Gastrocnemius medialis (tissue), 4 donors: ENCODE measurements at regions not wholly inside any gene's neighbourhood (a gene's known extent, or its start where the extent isn't known, plus 50 kb on each side); places are given as distances from the start of the nearest gene placed in this dataset.

Experiments
- ATAC-seq, 2 donors: fragments of 150-250 bp; one replicate each; pipeline ENCODE4 v1.9.1; 2016
- DNase-seq, 2 donors: peaks; one replicate each; pipeline ENCODE4 v3.0.0-alpha.2; 2019
- H3K27ac ChIP-seq, 4 donors: fragments of 200-600 bp; sonication (generic); 1 replicate in 1 of 4; 2 replicates in 3 of 4; pipeline ENCODE4 v1.5.1; 2016 to 2018; ENCODE audit warnings: mild to moderate bottlenecking in 2 of 4, moderate library complexity in 1 of 4
- H3K27me3 ChIP-seq, 3 donors: fragments of 200-600 bp; sonication (generic) in 2 of 3; 1 replicate in 1 of 3; 2 replicates in 2 of 3; pipeline versions ENCODE4 v1.5.1 to v1.6.0; 2016 to 2019; ENCODE audit warnings: mild to moderate bottlenecking in 1 of 3, moderate library complexity in 1 of 3
- H3K36me3 ChIP-seq, 2 donors: fragments of 200-600 bp; sonication (generic) in 1 of 2; one replicate each; pipeline ENCODE4 v1.5.1; 2017 to 2018
- H3K4me1 ChIP-seq, 2 donors: fragments of 200-600 bp; sonication (generic) in 1 of 2; one replicate each; pipeline ENCODE4 v1.5.1; 2016 to 2017; ENCODE audit warnings: mild to moderate bottlenecking in 2 of 2
- H3K4me3 ChIP-seq, 4 donors: fragments of 200-600 bp; sonication (generic) in 3 of 4; 1 replicate in 1 of 4; 2 replicates in 3 of 4; pipeline ENCODE4 v1.5.1; 2016 to 2019; ENCODE audit warnings: mild to moderate bottlenecking in 2 of 4
- H3K9me3 ChIP-seq, 3 donors: fragments of 200-600 bp; sonication (generic) in 2 of 3; 1 replicate in 1 of 3; 2 replicates in 2 of 3; pipeline ENCODE4 v1.5.1; 2016 to 2019
- POLR2A ChIP-seq, 2 donors: fragments of 450-650 bp; IDR thresholded peaks; one replicate each; pipeline ENCODE4 v1.6.1; 2017; ENCODE audit warnings: antibody characterized with exemption in 2 of 2, mild to moderate bottlenecking in 2 of 2, moderate library complexity in 2 of 2
- in situ Hi-C, 4 donors: fragments of 200-750 bp; cut with MboI; loops; one replicate each; pipeline versions ENCODE4 v1.15.0 to v1.8.0; 2017; ENCODE audit warnings: low sequenced_read_pairs in 4 of 4
- intact Hi-C: fragments of 100-400 bp; cut with DNase I; formaldehyde crosslinking; loops from one replicate; pipeline ENCODE4 v1.15.1; 2023; ENCODE audit warnings: low total_unique reads
- TF ChIP-seq, protein P1 (sequence below), 5 experiments: fragments of 450-650 bp in 3 of 5; fragments of 200-600 bp in 2 of 5; sonication (generic) in 2 of 5; IDR thresholded peaks in 4 of 5; conservative IDR thresholded peaks in 1 of 5; 1 replicate in 4 of 5; 2 replicates in 1 of 5; pipeline ENCODE4 v1.5.1; 2016 to 2019; ENCODE audit warnings: antibody characterized with exemption in 5 of 5, mild to moderate bottlenecking in 3 of 5, moderate library complexity in 3 of 5

DNA sequence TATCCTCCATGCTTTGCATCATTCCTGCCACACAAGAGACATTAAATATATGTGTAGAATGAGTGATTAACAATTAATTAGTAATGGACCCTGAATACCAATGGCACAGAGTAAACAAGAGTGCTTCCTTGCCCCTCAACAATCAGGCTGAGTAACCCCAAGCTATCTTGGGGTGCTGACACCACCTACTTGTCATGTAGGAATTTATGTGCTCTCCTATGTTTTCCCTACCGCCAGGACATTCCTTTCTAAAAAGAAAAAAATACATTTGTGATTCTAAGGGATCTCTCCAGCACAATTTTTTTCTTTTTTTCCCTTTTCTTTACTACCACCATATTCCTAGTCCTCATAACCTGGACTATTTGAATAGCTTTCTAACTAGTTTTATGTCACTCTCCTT is 449.1 kb downstream of the MFSD1 start:
- DNase-seq (no peak), ATAC-seq (no peak)
- in situ Hi-C loops (loop anchor here in 3 of 4 donors (10.0 to 25.0 kb wide), 3 partner anchors 406 to 761 kb away; no protein-coding TSS in a partner anchor), intact Hi-C loops (no loop called here)
- Histone ChIP-seq H3K36me3 (no peaks in the 10 kb centered on the region), H3K9me3 (peaks cover 0 to 3% (median 0%) of the 10 kb centered on the region in 3 donors), H3K27me3 (no peaks in the 10 kb centered on the region), H3K27ac (no peak overlapping the region), H3K4me1 (no peaks in the 10 kb centered on the region), H3K4me3 (no peak overlapping the region)
- no peak for TF ChIP-seq POLR2A (IDR thresholded peaks at IDR 0.05)
- TF ChIP-seq, protein P1, sequence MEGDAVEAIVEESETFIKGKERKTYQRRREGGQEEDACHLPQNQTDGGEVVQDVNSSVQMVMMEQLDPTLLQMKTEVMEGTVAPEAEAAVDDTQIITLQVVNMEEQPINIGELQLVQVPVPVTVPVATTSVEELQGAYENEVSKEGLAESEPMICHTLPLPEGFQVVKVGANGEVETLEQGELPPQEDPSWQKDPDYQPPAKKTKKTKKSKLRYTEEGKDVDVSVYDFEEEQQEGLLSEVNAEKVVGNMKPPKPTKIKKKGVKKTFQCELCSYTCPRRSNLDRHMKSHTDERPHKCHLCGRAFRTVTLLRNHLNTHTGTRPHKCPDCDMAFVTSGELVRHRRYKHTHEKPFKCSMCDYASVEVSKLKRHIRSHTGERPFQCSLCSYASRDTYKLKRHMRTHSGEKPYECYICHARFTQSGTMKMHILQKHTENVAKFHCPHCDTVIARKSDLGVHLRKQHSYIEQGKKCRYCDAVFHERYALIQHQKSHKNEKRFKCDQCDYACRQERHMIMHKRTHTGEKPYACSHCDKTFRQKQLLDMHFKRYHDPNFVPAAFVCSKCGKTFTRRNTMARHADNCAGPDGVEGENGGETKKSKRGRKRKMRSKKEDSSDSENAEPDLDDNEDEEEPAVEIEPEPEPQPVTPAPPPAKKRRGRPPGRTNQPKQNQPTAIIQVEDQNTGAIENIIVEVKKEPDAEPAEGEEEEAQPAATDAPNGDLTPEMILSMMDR (IDR thresholded peaks at IDR 0.05 in 4 of 5, conservative IDR thresholded peaks at IDR 0.05 in 1 of 5), result no peak

DNA sequence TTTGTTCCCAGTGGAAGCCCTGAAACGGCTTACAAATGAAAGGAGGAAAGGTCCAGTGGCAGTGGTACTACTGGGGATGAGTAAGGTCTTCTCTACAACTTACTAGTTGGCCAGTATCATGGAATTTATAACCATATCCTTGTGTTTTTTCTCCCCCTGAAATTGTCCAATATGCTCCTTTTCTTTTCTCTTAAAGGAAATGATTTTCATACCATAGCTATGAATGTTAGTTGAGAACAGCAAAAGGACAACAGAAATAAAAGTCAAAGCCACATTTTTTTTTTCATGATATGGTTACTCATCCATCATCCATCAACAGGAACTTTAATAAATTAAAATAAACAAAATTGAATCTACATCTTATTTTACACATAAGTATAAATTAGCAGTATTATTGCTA is 450.4 kb downstream of the MFSD1 start:
- no peak for ATAC-seq
- no peaks in the 10 kb centered on the region for H3K36me3 ChIP-seq
- DNase-seq, result no peak
- no peaks in the 10 kb centered on the region for H3K27me3 ChIP-seq
- H3K27ac ChIP-seq, result no peak overlapping the region
- in situ Hi-C loops (loop anchor here in 3 of 4 donors (10.0 to 25.0 kb wide), 3 partner anchors 407 to 760 kb away; no protein-coding TSS in a partner anchor), intact Hi-C loops (no loop called here)
- H3K9me3 ChIP-seq, result peaks cover 0 to 3% (median 0%) of the 10 kb centered on the region in 3 donors
- H3K4me3 ChIP-seq, result no peak overlapping the region
- TF ChIP-seq, protein P1 (IDR thresholded peaks at IDR 0.05 in 4 of 5, conservative IDR thresholded peaks at IDR 0.05 in 1 of 5), result no peak
- no peak for TF ChIP-seq POLR2A (IDR thresholded peaks at IDR 0.05)
- no peaks in the 10 kb centered on the region for H3K4me1 ChIP-seq

DNA sequence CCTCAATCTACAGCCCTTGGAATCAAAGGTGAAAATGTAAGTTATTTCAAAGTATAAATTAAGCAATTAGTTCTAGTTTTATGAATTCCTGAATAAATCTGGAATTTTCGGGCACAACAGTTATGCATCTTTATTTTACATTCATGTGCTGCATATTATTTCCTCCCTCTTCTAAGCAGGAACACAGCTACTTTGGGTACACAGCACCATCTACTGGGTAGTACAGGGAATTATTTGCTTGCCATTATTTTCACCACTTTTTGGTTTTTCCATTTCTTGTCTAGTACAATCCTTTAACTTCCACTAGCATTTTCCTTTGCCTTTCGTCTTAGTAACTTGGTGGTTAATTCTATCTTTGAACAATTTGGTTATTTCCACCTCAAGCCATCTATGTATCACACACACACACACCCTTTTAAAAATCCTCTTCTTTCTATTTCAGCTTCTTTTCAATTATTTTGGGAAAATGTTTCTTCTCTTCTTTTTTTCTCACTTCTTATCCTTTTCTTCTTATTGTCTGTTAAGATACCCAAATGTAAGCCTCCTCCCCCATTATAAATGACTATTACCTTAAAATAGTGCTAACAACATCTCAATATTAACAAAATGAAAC is 451.0 kb downstream of the MFSD1 start:
- no peaks in the 10 kb centered on the region for H3K27me3 ChIP-seq
- in situ Hi-C loops, result loop anchor here in 3 of 4 donors (10.0 to 25.0 kb wide), 3 partner anchors 408 to 759 kb away; no protein-coding TSS in a partner anchor
- H3K27ac ChIP-seq, result no peak overlapping the region
- no peaks in the 10 kb centered on the region for H3K36me3 ChIP-seq
- peaks cover 0 to 3% (median 0%) of the 10 kb centered on the region in 3 donors for H3K9me3 ChIP-seq
- no peaks in the 10 kb centered on the region for H3K4me1 ChIP-seq
- TF ChIP-seq, protein P1 (IDR thresholded peaks at IDR 0.05 in 4 of 5, conservative IDR thresholded peaks at IDR 0.05 in 1 of 5), result no peak
- no peak for TF ChIP-seq POLR2A (IDR thresholded peaks at IDR 0.05)
- ATAC-seq, result no peak
- H3K4me3 ChIP-seq, result no peak overlapping the region
- intact Hi-C loops, result no loop called here
- no peak for DNase-seq

DNA sequence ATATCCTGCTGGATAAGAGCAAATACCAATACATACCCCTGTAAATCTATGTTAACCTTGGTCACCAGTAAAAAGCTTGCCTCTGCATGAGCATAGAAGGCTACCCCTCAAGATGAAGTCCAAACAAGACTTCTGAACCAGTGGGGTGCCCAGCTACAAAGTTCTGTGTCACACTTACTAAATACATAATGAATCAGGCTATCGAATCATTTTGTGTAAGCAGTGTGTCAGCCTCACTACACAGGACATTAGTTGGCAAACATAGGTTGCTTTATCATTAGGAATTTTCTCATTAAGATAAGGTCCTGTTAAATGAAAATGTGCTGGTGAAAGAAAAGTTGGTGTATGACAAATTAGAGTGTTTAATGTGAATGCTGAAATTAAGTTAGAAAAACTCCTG is 452.0 kb downstream of the MFSD1 start:
- Histone ChIP-seq H3K4me1 (no peaks in the 10 kb centered on the region), H3K4me3 (no peak overlapping the region), H3K9me3 (peaks cover 0 to 3% (median 0%) of the 10 kb centered on the region in 3 donors), H3K36me3 (no peaks in the 10 kb centered on the region), H3K27ac (no peak overlapping the region), H3K27me3 (no peaks in the 10 kb centered on the region)
- no peak for ATAC-seq
- no peak for TF ChIP-seq POLR2A (IDR thresholded peaks at IDR 0.05)
- TF ChIP-seq, protein P1 (IDR thresholded peaks at IDR 0.05 in 4 of 5, conservative IDR thresholded peaks at IDR 0.05 in 1 of 5), result no peak
- in situ Hi-C loops, result loop anchor here in 3 of 4 donors (10.0 to 25.0 kb wide), 3 partner anchors 409 to 758 kb away; no protein-coding TSS in a partner anchor
- intact Hi-C loops, result no loop called here
- no peak for DNase-seq
